WERI-Rb-1 (cell line): ENCODE measurements at regions not wholly inside any gene's neighbourhood (a gene's known extent, or its start where the extent isn't known, plus 50 kb on each side); places are given as distances from the start of the nearest gene placed in this dataset.

Source experiments
- DNase-seq: peaks from one replicate; pipeline ENCODE4 v3.0.0-alpha.2; 2020
- H3K27ac ChIP-seq: fragments of 250-450 bp; sonication (Bioruptor Pico); 2 replicates; pipeline ENCODE4 v1.5.1; 2020; ENCODE audit warnings: mild to moderate bottlenecking, moderate library complexity
- H3K27me3 ChIP-seq: fragments of 250-450 bp; sonication (Bioruptor Pico); 2 replicates; pipeline ENCODE4 v1.5.1; 2021; ENCODE audit warnings: mild to moderate bottlenecking, low read depth, moderate library complexity; ENCODE audit not compliant: insufficient read depth, severe bottlenecking
- H3K36me3 ChIP-seq: fragments of 250-450 bp; sonication (Bioruptor Pico); 2 replicates; pipeline ENCODE4 v1.5.1; 2020; ENCODE audit warnings: mild to moderate bottlenecking, moderate library complexity
- H3K4me3 ChIP-seq: 2 replicates; pipeline ENCODE4 v1.5.1; 2011; ENCODE audit warnings: low read depth, mild to moderate bottlenecking, control low read depth, low read length
- H3K9me3 ChIP-seq: fragments of 250-450 bp; sonication (Bioruptor Pico); 2 replicates; pipeline ENCODE4 v1.5.1; 2021; ENCODE audit warnings: mild to moderate bottlenecking, moderate library complexity; ENCODE audit not compliant: severe bottlenecking
- TF ChIP-seq, protein P1 (sequence below): IDR thresholded peaks from 2 replicates; pipeline ENCODE4 v1.5.1; 2011; ENCODE audit warnings: low read depth, mild to moderate bottlenecking, control low read depth, inconsistent platforms, low read length

DNA sequence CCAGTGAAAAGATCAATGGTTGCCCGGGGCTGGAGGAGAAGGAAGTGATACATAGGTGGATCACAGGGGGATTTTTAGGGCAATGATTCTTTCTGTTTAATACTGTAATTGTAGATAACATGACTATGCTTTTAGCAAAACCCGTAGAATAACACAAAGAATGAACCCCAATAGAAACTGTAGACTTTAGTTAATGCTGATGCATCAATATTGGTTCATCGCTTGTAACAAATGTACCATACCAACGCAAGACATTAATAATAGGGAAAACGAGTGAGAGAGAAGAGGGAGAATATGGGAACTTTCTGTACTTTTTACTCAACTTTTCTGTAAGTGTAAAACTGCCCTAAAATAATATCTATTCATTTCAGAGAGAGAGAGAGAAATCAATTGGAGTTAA, 383.3 kb upstream of the ATP11B start:
- TF ChIP-seq, protein P1, sequence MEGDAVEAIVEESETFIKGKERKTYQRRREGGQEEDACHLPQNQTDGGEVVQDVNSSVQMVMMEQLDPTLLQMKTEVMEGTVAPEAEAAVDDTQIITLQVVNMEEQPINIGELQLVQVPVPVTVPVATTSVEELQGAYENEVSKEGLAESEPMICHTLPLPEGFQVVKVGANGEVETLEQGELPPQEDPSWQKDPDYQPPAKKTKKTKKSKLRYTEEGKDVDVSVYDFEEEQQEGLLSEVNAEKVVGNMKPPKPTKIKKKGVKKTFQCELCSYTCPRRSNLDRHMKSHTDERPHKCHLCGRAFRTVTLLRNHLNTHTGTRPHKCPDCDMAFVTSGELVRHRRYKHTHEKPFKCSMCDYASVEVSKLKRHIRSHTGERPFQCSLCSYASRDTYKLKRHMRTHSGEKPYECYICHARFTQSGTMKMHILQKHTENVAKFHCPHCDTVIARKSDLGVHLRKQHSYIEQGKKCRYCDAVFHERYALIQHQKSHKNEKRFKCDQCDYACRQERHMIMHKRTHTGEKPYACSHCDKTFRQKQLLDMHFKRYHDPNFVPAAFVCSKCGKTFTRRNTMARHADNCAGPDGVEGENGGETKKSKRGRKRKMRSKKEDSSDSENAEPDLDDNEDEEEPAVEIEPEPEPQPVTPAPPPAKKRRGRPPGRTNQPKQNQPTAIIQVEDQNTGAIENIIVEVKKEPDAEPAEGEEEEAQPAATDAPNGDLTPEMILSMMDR: no peak

DNA sequence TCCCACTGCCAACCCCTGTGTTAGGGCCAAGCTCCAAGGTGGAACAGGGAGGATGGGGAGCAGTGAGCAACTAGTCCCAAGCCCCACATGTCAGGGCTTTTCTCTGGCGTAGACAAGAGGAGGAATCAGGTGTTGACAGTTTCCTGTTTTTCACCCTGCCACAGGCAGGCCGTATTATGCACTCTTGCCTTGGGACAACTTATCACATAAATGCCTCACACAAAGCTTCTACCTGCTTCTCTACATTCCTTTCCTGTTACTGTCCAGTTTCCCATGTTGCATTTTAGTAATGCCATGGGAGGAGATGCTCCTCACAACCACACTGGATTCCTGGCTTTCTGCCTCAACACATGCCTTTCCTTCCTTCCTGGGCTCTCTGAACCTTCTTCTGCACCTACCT, 381.2 kb upstream of the ATP11B start:
- Histone ChIP-seq H3K27me3 (peaks cover 80% of the 10 kb centered on the region), H3K9me3 (no peaks in the 10 kb centered on the region), H3K36me3 (no peaks in the 10 kb centered on the region), H3K4me3 (no peak overlapping the region), H3K27ac (no peak overlapping the region)
- TF ChIP-seq, protein P1: no peak
- DNase-seq: no peak

More for the DNA sequence above, 383.3 kb upstream of the ATP11B start:
- no peak overlapping the region for H3K4me3 ChIP-seq
- H3K36me3 ChIP-seq: no peaks in the 10 kb centered on the region
- no peak overlapping the region for H3K27ac ChIP-seq
- no peaks in the 10 kb centered on the region for H3K9me3 ChIP-seq
- DNase-seq: no peak
- peaks cover 79% of the 10 kb centered on the region for H3K27me3 ChIP-seq

DNA sequence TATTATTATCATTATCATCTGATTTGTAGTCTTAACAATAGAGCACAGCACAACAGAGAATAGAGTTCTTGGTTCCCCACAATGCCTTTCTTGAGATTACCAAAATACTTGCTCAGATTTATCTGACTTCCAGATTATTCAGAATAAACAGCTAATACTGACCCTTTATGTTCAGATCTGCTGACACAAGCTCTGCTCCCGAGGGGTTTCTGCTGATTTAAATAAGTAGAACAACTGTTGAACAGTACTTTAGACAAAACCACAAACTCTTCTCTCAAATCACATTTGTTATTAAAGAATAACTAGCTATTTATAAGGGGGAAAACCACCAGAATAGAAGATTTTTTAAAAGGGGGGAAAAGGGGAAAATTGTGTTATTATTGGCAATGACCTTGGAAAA, 380.2 kb upstream of the ATP11B start:
- Histone ChIP-seq H3K4me3 (no peak overlapping the region), H3K27ac (no peak overlapping the region), H3K27me3 (peaks cover 80% of the 10 kb centered on the region), H3K9me3 (no peaks in the 10 kb centered on the region), H3K36me3 (no peaks in the 10 kb centered on the region)
- no peak for DNase-seq
- TF ChIP-seq, protein P1: no peak

DNA sequence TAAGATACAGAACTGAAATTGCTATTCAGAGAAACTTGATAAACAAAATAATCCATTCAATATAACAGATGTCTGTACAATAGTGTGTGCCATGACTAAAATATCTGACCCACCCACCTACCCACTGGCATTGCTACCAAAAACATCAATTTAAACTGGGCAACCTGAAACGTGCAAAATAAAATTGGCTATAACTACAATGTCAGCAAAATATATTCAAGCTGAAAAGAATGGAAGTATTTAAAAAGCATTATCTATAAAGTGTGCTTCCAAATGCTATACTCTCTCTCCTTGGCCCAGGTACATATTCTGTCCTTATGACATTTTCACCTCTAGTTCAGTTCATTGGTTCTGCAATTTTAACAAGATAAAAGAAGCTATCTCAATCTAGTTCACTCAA, 379.6 kb upstream of the ATP11B start:
- H3K4me3 ChIP-seq: no peak overlapping the region
- TF ChIP-seq, protein P1: no peak
- no peak overlapping the region for H3K27ac ChIP-seq
- H3K9me3 ChIP-seq: no peaks in the 10 kb centered on the region
- DNase-seq: no peak
- no peaks in the 10 kb centered on the region for H3K36me3 ChIP-seq
- peaks cover 80% of the 10 kb centered on the region for H3K27me3 ChIP-seq

DNA sequence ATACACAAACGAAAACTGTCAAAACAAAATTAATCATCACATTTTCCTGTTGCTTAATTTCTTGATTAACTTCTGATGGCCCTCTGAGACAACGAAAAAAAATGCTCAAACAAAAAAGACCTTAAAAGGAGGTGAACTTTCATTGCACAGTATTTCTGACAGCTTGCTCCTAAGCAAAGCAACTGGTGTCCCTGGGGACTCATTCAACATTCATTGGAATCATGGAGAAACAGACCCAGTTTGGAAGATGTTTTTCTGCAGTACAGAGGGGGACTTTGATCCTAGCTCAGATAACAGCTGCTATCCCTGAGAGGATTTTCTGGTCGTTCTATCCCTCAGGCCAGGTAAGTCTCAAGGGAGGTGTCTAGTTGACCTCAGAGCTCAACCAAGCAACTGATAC, 378.7 kb upstream of the ATP11B start:
- Histone ChIP-seq H3K36me3 (no peaks in the 10 kb centered on the region), H3K27ac (no peak overlapping the region), H3K4me3 (no peak overlapping the region), H3K9me3 (no peaks in the 10 kb centered on the region), H3K27me3 (peaks cover 75% of the 10 kb centered on the region)
- DNase-seq: no peak
- TF ChIP-seq, protein P1: no peak

DNA sequence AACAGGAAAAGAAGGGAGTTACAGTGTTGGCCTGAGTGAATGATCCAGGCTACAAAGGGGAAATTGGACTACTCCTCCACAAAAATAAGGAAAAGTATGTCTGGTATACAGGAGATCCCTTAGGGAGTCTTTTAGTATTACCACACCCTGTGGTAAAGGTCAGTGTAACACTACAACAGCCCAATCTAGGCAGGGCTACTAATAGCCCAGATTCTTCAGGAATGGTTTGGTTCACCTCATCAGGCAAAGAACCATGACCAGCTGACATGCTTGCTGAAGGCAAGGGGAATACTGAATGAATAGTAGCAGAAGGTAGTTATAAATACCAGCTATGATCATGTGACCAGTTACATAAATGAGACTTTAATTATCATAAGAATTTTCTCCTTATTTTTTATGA, 372.6 kb upstream of the ATP11B start:
- no peak overlapping the region for H3K27ac ChIP-seq
- H3K4me3 ChIP-seq: no peak overlapping the region
- no peaks in the 10 kb centered on the region for H3K9me3 ChIP-seq
- H3K36me3 ChIP-seq: no peaks in the 10 kb centered on the region
- peaks cover 57% of the 10 kb centered on the region for H3K27me3 ChIP-seq
- TF ChIP-seq, protein P1: no peak
- no peak for DNase-seq
